Fibroblast of lung (primary cell): ENCODE measurements at regions not wholly inside any gene's neighbourhood (a gene's known extent, or its start where the extent isn't known, plus 50 kb on each side); places are given as distances from the start of the nearest gene placed in this dataset.

Experiments
- EZH2 ChIP-seq: IDR thresholded peaks from 2 replicates; pipeline ENCODE4 v1.5.1; 2012; ENCODE audit warnings: low read length, control low read depth, mild to moderate bottlenecking; ENCODE audit errors: missing control alignments
- TF ChIP-seq, protein P1 (sequence below), 2 donors: IDR thresholded peaks in 1 of 2; conservative IDR thresholded peaks in 1 of 2; 1 replicate in 1 of 2; 2 replicates in 1 of 2; pipeline ENCODE4 v1.5.1; 2011 to 2012; ENCODE audit warnings: low read length in 2 of 2, control low read depth in 1 of 2, inconsistent platforms in 1 of 2, low read depth in 1 of 2, mild to moderate bottlenecking in 1 of 2

GRCh38 chr1:42041031-42041430, 112.2 kb upstream of the GUCA2B start:
- TF ChIP-seq, protein P1, sequence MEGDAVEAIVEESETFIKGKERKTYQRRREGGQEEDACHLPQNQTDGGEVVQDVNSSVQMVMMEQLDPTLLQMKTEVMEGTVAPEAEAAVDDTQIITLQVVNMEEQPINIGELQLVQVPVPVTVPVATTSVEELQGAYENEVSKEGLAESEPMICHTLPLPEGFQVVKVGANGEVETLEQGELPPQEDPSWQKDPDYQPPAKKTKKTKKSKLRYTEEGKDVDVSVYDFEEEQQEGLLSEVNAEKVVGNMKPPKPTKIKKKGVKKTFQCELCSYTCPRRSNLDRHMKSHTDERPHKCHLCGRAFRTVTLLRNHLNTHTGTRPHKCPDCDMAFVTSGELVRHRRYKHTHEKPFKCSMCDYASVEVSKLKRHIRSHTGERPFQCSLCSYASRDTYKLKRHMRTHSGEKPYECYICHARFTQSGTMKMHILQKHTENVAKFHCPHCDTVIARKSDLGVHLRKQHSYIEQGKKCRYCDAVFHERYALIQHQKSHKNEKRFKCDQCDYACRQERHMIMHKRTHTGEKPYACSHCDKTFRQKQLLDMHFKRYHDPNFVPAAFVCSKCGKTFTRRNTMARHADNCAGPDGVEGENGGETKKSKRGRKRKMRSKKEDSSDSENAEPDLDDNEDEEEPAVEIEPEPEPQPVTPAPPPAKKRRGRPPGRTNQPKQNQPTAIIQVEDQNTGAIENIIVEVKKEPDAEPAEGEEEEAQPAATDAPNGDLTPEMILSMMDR (conservative IDR thresholded peaks at IDR 0.05 in 1 of 2, IDR thresholded peaks at IDR 0.05 in 1 of 2; ENCODE audit: low read depth in 1 of 2, low read length in 2 of 2), result no peak
- no peak for TF ChIP-seq EZH2
